PC-9 (cell line): ENCODE measurements at regions not wholly inside any gene's neighbourhood (a gene's known extent, or its start where the extent isn't known, plus 50 kb on each side); places are given as distances from the start of the nearest gene placed in this dataset.

Experiments
- EZH2 ChIP-seq: fragments of 200-600 bp; sonication (generic); IDR thresholded peaks from 2 replicates; pipeline ENCODE4 v1.8.0; 2017; ENCODE audit warnings: antibody characterized with exemption, low read depth
- TF ChIP-seq, protein P1 (sequence below): fragments of 200-600 bp; sonication (generic); conservative IDR thresholded peaks from 2 replicates; pipeline ENCODE4 v1.6.1; 2017; ENCODE audit warnings: mixed run types, antibody characterized with exemption, mild to moderate bottlenecking, moderate library complexity

DNA sequence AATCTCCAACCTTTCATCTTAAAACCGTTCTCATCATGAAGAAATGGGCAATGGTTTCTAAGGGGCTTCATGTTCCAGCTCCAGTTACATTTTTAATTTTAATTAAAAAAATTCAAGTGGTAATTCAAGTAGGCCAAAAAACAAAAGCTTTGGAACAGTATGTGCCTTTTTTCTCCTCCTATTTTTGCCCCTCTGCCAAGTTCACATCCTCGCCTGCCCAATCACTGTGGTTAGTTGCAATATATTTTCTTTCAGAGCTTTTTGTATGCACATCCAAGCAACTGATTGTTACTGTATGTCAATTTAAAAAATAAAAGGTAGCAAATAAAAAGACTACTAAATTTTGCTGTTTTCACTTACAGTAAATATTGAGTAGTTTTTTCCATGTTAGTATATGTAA, 99.8 kb upstream of the B3GAT2 start:
- TF ChIP-seq, protein P1, sequence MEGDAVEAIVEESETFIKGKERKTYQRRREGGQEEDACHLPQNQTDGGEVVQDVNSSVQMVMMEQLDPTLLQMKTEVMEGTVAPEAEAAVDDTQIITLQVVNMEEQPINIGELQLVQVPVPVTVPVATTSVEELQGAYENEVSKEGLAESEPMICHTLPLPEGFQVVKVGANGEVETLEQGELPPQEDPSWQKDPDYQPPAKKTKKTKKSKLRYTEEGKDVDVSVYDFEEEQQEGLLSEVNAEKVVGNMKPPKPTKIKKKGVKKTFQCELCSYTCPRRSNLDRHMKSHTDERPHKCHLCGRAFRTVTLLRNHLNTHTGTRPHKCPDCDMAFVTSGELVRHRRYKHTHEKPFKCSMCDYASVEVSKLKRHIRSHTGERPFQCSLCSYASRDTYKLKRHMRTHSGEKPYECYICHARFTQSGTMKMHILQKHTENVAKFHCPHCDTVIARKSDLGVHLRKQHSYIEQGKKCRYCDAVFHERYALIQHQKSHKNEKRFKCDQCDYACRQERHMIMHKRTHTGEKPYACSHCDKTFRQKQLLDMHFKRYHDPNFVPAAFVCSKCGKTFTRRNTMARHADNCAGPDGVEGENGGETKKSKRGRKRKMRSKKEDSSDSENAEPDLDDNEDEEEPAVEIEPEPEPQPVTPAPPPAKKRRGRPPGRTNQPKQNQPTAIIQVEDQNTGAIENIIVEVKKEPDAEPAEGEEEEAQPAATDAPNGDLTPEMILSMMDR, result no peak
- TF ChIP-seq EZH2, result no peak
